HG02798 (cell line): ENCODE measurements at regions not wholly inside any gene's neighbourhood (a gene's known extent, or its start where the extent isn't known, plus 50 kb on each side); places are given as distances from the start of the nearest gene placed in this dataset.

ENCODE experiments used
- ATAC-seq: cut with Tn5 transposase; IDR thresholded peaks from one replicate; pipeline ENCODE4 v1.9.1; 2021; ENCODE audit warnings: mild to moderate bottlenecking; ENCODE audit not compliant: unreplicated experiment, poor library complexity

DNA sequence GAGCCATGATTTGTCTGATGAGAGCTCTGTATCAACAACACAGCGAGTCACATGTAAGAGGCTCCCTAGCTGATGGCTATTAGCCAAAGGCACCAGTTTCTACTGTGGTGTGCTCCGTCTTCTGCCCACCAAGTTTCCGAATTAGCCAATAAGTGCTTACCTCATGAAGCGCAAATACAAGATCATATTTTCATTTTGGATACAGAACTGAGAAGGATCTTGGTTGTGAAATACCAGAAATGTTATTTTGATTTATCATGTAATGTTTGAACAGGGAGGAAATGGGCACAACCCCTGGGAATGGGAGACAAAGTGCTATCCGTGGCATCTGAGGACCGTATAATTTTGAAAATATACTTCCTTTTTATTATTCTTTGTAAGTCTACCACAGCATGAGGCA lies 234.3 kb downstream of the DACT1 start:
- ATAC-seq: no peak

DNA sequence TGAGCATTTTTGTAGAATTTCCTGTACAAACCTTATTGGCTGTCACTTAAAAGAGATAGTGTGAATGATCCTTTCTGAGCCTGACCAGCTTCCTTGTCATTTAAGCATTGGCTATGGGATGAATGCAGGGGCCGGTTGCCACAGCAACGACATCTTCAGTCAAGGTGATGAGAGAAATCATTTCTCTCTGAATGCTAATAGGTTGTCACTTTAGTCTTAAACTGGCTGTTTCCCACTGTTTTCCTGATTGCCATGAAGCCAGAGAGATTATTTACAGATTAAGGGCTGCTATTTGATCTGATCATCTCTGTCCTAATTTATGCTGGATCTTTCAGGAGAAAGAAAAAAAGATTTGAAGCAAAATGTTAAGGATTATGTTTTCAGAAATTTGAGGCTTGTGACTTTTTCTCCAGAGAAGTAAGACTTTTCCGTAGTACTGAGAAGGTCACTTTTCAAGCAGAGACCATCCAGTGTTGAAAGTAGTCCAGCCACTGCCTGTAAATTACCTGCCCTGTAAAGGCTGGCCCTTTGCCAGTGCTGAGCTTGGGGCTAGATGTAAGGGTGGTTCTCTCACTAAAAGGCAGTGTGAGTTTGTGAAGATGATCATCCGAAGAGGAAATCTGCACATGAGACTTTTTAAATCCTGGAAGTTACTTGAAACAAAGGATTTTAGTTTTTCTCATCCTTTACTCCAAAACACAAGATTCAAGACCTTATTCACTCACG lies 235.6 kb downstream of the DACT1 start:
- no peak for ATAC-seq

- no peak for ATAC-seq
These were observed 237.9 kb downstream of the DACT1 start for GRCh38 chr14:58875613-58876012.

GRCh38 chr14:58876608-58877007 lies 238.8 kb downstream of the DACT1 start:
- no peak for ATAC-seq

GRCh38 chr14:58878439-58879139 lies 240.8 kb downstream of the DACT1 start:
- ATAC-seq: no peak

DNA sequence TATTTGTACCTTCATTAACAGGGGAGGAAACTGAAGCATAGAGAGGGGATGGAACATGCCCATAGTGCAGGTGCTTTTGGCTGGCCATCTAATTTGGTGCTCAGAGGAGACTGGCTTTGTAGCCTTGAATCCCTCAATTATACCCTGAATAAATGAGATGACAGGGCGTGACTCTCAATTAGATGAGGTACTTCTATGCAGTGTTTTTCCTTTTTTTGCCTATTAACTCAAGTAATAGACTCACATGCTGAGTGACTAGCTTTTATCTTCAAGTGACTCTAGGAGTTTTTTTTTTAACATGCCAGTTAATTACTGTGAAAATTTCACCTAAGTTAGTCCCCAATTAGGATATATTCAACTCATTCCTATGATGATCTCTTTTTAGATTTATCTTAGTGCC lies 243.7 kb downstream of the DACT1 start:
- no peak for ATAC-seq

- no peak for ATAC-seq
These were observed 244.8 kb downstream of the DACT1 start for GRCh38 chr14:58882577-58883018.

DNA sequence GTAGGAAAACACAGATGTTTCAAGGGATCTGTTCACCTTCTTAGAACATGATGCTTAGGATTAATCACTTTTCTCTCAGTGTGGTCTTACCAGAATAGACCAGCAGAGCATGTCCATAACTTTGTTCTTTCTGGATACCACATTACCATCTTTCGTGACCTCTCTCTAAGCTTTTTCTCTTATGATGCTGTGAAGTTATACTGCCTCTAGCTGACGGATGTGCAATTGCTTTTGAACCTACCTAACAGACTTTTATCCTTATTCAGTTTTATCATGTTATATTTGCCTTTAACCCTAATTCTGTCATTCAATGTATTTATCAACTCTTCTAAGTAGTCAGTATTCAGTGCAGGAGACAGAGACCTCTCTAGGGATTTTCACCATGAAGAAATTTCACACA lies 246.7 kb downstream of the DACT1 start:
- no peak for ATAC-seq

DNA sequence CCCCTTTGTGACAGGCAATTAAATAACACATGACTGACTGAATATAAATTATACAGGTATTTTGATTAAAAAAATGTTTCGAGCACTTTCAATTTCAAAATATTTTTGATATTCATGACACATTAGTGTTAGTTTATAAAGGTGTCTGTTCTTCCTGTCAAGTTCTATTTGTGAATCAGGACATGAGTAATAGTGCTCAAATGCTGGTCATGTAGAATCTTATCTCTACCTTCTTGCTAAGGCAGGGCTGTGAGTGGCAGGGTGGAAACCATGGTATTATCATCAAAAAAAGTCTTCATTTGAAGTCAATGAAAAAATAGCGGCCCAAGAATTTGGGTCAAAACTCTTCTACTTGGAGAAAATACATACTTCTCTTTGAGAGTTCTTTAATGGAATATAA lies 250.2 kb downstream of the DACT1 start:
- ATAC-seq: no peak

- ATAC-seq: no peak
These were observed 261.0 kb downstream of the DACT1 start for GRCh38 chr14:58898655-58899316.

DNA sequence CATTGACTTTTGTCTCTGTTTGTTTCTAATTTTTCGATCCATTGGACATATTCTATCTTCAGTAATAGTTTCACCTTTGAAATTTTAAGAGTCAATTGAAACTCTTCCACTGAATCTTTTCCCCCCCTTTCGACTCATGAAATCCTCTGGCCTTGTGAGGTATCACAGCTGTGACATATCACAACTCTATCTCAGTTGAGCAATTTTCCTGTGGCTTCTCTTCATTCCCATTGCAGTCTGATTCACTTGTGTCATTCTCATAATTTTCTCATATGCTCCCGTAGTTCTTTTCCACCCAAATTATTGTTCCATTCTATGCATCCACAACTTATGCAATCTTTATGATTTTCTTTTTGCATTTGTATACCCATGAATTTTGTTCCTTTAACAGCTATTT lies 261.6 kb downstream of the DACT1 start:
- no peak for ATAC-seq

DNA sequence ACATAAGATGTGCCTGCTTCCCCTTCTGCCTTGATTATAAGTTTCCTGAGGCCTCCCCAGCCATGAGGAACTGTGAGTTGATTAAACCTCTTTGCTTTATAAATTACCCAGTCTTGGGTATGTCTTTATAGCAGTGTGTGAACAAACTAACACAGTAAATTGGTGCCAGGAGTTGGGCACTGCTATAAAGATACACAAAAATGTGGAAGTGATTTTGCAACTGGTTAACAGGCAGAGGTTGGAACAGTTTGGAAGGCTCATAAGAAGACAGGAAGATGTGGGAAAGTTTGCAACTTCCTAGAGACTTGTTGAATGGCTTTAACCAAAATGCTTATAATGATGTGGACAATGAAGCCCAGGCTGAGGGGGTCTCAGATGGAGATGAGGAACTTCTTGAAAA lies 264.1 kb downstream of the DACT1 start:
- ATAC-seq: no peak

- no peak for ATAC-seq
These were observed 267.0 kb downstream of the DACT1 start for GRCh38 chr14:58904776-58905175.

DNA sequence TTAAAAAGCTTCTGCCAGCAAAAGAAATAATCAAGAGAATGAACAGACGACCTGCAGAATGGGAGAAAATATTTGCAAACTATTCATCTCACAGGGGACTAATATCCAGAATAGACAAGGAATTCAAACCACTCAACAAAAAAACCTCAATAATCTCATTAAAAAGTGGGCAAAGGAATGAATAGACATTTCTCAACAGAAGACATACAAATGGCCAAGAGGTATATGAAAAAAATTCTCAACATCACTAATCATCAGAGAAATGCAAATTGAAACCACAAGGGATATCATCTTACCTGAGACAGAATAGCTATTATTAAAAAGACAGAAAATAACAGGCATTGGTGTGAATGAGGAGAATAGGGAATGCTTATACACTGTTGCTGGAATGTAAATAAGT lies 270.0 kb downstream of the DACT1 start:
- no peak for ATAC-seq

- no peak for ATAC-seq
These were observed 274.5 kb downstream of the DACT1 start for GRCh38 chr14:58912287-58912686.

- no peak for ATAC-seq
These were observed 275.2 kb downstream of the DACT1 start for GRCh38 chr14:58912799-58913432.

- ATAC-seq: no peak
These were observed 274.1 kb upstream of the DAAM1 start for GRCh38 chr14:58914279-58914855.

GRCh38 chr14:58915646-58916045 lies 272.8 kb upstream of the DAAM1 start:
- no peak for ATAC-seq

DNA sequence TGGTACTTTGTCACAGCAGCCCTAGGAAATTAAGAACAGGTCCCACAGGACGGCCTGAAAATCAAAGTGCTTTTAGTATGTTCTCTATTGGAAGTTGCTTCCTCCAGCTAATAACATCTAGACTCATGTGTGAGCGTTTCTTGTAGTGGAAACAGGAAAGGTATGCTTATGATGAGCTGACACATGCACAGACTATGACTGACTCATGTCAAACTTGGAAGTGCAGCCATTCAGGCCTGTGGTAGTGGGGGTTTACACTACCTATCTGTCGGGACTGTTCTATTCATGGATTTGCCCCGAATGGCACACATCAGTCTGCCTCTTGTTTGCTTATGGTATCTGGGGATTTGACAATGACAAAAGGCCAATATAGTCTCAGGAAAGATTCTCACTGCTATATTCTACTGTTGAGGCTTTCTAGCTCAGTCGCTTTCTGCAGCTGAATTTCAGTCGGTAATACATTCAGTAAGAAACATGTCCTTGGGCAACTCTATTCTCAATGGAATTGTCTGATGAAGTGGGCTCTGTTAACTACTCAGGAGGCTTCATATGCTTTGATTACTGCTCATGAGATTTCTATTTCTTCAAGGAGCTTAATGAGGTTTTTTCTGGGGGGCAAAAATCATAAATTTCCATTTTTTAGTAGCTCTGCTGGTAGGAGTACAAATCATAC lies 270.3 kb upstream of the DAAM1 start:
- no peak for ATAC-seq

- ATAC-seq: no peak
These were observed 269.2 kb upstream of the DAAM1 start for GRCh38 chr14:58919217-58919616.
